Body of pancreas (tissue), 4 donors: ENCODE measurements at regions not wholly inside any gene's neighbourhood (a gene's known extent, or its start where the extent isn't known, plus 50 kb on each side); places are given as distances from the start of the nearest gene placed in this dataset.

ENCODE experiments used
- POLR2A ChIP-seq, 3 donors: fragments of 450-650 bp; IDR thresholded peaks; one replicate each; pipeline ENCODE4 v1.6.1; 2016; ENCODE audit warnings: antibody characterized with exemption in 3 of 3, mild to moderate bottlenecking in 2 of 3
- TF ChIP-seq, protein P1 (sequence below), 7 experiments: fragments of 450-650 bp in 4 of 7; fragments of 200-600 bp in 3 of 7; sonication (generic) in 3 of 7; IDR thresholded peaks; one replicate each; pipeline ENCODE4 v1.5.1; 2016 to 2019; ENCODE audit warnings: antibody characterized with exemption in 7 of 7

DNA sequence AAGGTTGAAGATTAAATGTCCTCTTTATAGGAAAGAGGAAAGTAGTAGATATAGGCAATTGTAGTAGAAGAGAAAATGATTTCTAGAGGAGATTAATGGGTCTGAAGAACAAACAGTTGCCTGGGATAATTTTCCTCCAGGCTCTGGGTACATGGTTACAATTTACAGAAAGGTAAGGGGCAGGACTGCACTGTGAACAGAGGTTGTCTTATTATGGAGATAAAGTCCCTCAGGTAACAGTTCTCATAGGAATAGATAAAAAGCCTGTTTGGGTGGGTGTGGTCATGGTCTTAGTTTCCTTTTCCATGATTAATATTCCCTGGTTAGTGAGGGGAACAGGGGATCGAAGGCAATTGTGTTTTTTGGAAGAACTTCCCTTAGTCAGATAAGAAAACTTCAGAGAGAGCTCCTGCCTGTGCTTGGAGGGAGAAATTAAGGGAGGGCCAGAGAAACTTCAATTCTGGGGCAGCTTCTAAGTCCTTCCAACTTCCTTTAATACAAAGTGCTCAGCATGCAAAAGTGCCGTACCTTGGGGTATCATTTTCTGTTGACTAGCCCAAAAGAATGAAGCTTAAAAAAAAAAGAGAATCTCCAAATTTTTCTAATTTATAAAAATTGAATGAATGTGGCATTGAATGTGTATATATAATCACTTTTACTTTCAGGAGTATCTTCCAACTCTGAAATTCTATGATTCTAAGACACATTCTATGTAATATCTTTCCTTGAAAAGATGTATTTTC is 295.4 kb upstream of the USP25 start:
- TF ChIP-seq, protein P1, sequence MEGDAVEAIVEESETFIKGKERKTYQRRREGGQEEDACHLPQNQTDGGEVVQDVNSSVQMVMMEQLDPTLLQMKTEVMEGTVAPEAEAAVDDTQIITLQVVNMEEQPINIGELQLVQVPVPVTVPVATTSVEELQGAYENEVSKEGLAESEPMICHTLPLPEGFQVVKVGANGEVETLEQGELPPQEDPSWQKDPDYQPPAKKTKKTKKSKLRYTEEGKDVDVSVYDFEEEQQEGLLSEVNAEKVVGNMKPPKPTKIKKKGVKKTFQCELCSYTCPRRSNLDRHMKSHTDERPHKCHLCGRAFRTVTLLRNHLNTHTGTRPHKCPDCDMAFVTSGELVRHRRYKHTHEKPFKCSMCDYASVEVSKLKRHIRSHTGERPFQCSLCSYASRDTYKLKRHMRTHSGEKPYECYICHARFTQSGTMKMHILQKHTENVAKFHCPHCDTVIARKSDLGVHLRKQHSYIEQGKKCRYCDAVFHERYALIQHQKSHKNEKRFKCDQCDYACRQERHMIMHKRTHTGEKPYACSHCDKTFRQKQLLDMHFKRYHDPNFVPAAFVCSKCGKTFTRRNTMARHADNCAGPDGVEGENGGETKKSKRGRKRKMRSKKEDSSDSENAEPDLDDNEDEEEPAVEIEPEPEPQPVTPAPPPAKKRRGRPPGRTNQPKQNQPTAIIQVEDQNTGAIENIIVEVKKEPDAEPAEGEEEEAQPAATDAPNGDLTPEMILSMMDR (IDR thresholded peaks at IDR 0.05), result no peak
- TF ChIP-seq POLR2A (IDR thresholded peaks at IDR 0.05), result no peak
